BLaER1 treated with 17β-estradiol and CSF1 and Interleukin-3, amounts not matched to agents 10 nM and 100 nM (cell line): ENCODE measurements at regions not wholly inside any gene's neighbourhood (a gene's known extent, or its start where the extent isn't known, plus 50 kb on each side); places are given as distances from the start of the nearest gene placed in this dataset.

Experiments
- H3K27ac ChIP-seq, 11 experiments: shearing (Covaris generic); formaldehyde crosslinking; 2 replicates each; pipeline ENCODE4 v1.8.1; 2022
- H3K27me3 ChIP-seq, 11 experiments: shearing (Covaris generic); formaldehyde crosslinking; 2 replicates each; pipeline ENCODE4 v1.8.1; 2022
- H3K36me3 ChIP-seq, 11 experiments: shearing (Covaris generic); formaldehyde crosslinking; 2 replicates each; pipeline ENCODE4 v1.8.1; 2022
- H3K4me1 ChIP-seq, 10 experiments: shearing (Covaris generic); formaldehyde crosslinking; 2 replicates each; pipeline ENCODE4 v1.8.1; 2022
- H3K4me2 ChIP-seq, 11 experiments: shearing (Covaris generic); formaldehyde crosslinking; 2 replicates each; pipeline ENCODE4 v1.8.1; 2022
- H3K4me3 ChIP-seq, 10 experiments: shearing (Covaris generic); formaldehyde crosslinking; 2 replicates each; pipeline ENCODE4 v1.8.1; 2022
- H3K9ac ChIP-seq, 11 experiments: shearing (Covaris generic); formaldehyde crosslinking; 2 replicates each; pipeline ENCODE4 v1.8.1; 2022
- H3K9me3 ChIP-seq, 11 experiments: shearing (Covaris generic); formaldehyde crosslinking; replicated peaks in 1 of 11; 2 replicates each; pipeline ENCODE4 v1.8.1; 2022
- H4K20me1 ChIP-seq, 11 experiments: shearing (Covaris generic); formaldehyde crosslinking; 2 replicates each; pipeline ENCODE4 v1.8.1; 2022
- Cebpa-rat ChIP-seq, 11 experiments: shearing (Covaris generic); IDR thresholded peaks; 2 replicates each; pipeline ENCODE4 v1.8.1; 2022

DNA sequence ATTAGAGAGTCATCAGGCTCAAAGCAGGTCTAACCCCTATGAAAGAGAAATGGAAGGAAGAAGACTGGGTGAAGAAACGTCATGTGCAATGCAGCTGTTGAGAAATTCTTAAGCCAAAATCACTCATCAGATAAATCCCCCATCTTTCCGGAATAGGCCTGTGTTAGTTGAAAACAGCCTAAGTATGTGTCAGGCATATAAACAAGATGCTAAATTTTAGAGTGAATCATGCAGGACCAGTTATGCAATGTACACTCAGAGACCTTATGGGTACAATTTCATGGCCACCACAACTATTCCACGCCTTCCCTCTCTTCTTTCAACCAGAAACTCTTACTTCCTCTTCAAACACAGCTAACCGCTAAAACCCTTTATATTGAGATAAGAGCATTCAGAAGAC lies 717.7 kb upstream of the ATXN8OS start:
- Histone ChIP-seq H3K4me1 (peaks cover 14 to 50% (median 21%) of the 10 kb centered on the region in 10 experiments), H3K4me3 (no peak overlapping the region), H3K27ac (peak overlapping the region in 10 of 11 experiments; percentile 56 to 86 (median 74); a peak in 20 of 22 replicates), H3K27me3 (no peaks in the 10 kb centered on the region), H4K20me1 (no peaks in the 10 kb centered on the region), H3K4me2 (peak overlapping the region; percentile 32 to 68 (median 54)), H3K36me3 (no peaks in the 10 kb centered on the region), H3K9me3 (no peaks in the 10 kb centered on the region), H3K9ac (peak overlapping the region in 5 of 11 experiments; percentile 19 to 60 (median 27); a peak in 6 of 22 replicates)
- peak in 6 of 11 experiments; percentile 70 to 84 (median 78); a peak in 13 of 22 replicates for TF ChIP-seq Cebpa-rat (IDR thresholded peaks at IDR 0.05)

GRCh38 chr13:69373747-69374425 lies 733.7 kb upstream of the ATXN8OS start:
- H3K36me3 ChIP-seq = no peaks in the 10 kb centered on the region
- no peak overlapping the region for H3K27ac ChIP-seq
- no peak overlapping the region for H3K4me2 ChIP-seq
- no peak overlapping the region for H3K9ac ChIP-seq
- no peaks in the 10 kb centered on the region for H4K20me1 ChIP-seq
- H3K27me3 ChIP-seq = no peaks in the 10 kb centered on the region
- H3K4me1 ChIP-seq = no peaks in the 10 kb centered on the region
- no peak for TF ChIP-seq Cebpa-rat (IDR thresholded peaks at IDR 0.05)
- peaks cover 5 to 11% (median 7%) of the 10 kb centered on the region in 11 experiments; a peak in 13 of 22 replicates for H3K9me3 ChIP-seq
- no peak overlapping the region for H3K4me3 ChIP-seq

DNA sequence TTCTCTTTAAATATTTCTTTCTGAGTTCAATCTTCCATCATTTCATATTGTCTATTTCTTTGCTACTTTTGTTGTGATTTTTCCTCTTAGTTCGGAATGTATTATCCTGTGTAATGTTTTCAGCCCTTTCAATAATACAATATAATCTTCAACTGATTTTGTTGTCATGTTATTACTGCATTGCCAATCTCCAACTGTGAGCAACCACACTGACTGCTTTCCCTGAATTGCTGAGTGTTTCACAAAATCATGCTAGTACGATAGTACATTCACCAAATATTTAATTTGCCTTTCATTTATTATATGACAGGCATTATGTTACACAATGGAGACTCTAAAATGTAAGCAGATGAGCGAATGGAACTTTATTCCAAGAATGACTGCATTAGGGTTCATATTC lies 744.3 kb upstream of the ATXN8OS start:
- peaks cover 0 to 8% (median 0%) of the 10 kb centered on the region in 11 experiments; a peak in 2 of 22 replicates for H3K9me3 ChIP-seq
- no peaks in the 10 kb centered on the region for H3K36me3 ChIP-seq
- no peak overlapping the region for H3K9ac ChIP-seq
- H4K20me1 ChIP-seq = no peaks in the 10 kb centered on the region
- no peaks in the 10 kb centered on the region for H3K4me1 ChIP-seq
- H3K4me3 ChIP-seq = no peak overlapping the region
- no peak for TF ChIP-seq Cebpa-rat (IDR thresholded peaks at IDR 0.05)
- H3K4me2 ChIP-seq = no peak overlapping the region
- H3K27me3 ChIP-seq = no peaks in the 10 kb centered on the region
- H3K27ac ChIP-seq = no peak overlapping the region

GRCh38 chr13:69331245-69331644 lies 776.4 kb upstream of the ATXN8OS start:
- Histone ChIP-seq H3K4me3 (no peak overlapping the region), H3K27me3 (no peaks in the 10 kb centered on the region), H3K9me3 (no peaks in the 10 kb centered on the region), H3K4me2 (no peak overlapping the region), H3K27ac (no peak overlapping the region), H4K20me1 (no peaks in the 10 kb centered on the region), H3K4me1 (no peaks in the 10 kb centered on the region), H3K9ac (no peak overlapping the region), H3K36me3 (no peaks in the 10 kb centered on the region)
- no peak for TF ChIP-seq Cebpa-rat (IDR thresholded peaks at IDR 0.05)

DNA sequence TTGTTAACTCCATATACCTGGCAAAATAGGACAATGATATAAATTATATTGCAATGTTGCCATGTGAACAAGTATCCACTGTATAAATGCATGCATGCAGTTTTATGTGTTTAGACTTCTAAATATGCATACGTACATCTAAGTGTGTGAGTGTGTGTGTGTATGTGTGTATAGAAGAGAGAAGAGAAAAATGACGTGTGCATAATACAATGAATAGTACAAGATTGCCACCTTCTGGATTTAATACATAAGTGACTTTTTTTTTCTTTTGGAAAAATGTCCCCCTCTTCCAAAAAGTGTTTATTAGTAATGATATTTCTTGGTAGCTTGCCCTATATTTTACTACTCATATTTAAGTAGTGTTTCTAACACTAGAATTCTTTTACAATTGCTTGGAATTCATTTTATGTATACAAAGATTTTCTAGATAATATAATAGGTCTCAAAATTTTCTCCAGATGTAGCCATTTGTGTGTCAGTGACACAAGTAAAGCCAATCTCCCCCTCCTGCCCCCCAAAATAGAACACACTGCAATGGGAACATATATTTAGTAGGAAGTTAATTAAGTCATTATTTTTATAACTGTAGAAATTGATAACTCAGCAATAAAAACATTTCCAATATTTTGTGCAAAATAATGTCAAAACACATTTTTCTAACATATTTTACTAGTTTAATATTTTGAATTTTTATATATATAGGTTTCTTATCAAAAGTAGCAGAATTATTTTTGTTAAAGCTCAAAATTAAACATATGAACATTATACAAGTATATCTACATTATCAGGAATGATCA lies 783.3 kb upstream of the ATXN8OS start:
- H3K4me3 ChIP-seq = no peak overlapping the region
- H3K4me2 ChIP-seq = no peak overlapping the region
- H3K27ac ChIP-seq = no peak overlapping the region
- H3K9ac ChIP-seq = no peak overlapping the region
- no peaks in the 10 kb centered on the region for H4K20me1 ChIP-seq
- H3K27me3 ChIP-seq = no peaks in the 10 kb centered on the region
- H3K4me1 ChIP-seq = no peaks in the 10 kb centered on the region
- no peak for TF ChIP-seq Cebpa-rat (IDR thresholded peaks at IDR 0.05)
- no peaks in the 10 kb centered on the region for H3K36me3 ChIP-seq
- H3K9me3 ChIP-seq = no peaks in the 10 kb centered on the region

- Histone ChIP-seq H3K4me3 (no peak overlapping the region), H3K9me3 (no peaks in the 10 kb centered on the region), H3K36me3 (no peaks in the 10 kb centered on the region), H3K4me2 (no peak overlapping the region), H3K27me3 (no peaks in the 10 kb centered on the region), H3K9ac (no peak overlapping the region), H3K27ac (no peak overlapping the region), H4K20me1 (no peaks in the 10 kb centered on the region), H3K4me1 (no peaks in the 10 kb centered on the region; a peak in 1 of 20 replicates)
- no peak for TF ChIP-seq Cebpa-rat (IDR thresholded peaks at IDR 0.05)
Measured at GRCh38 chr13:69319656-69320055, 788.0 kb upstream of the ATXN8OS start.

GRCh38 chr13:69315039-69315438 lies 792.6 kb upstream of the ATXN8OS start:
- Histone ChIP-seq H3K9me3 (no peaks in the 10 kb centered on the region), H3K36me3 (no peaks in the 10 kb centered on the region), H3K27ac (no peak overlapping the region), H3K4me1 (no peaks in the 10 kb centered on the region; a peak in 1 of 20 replicates), H3K4me2 (no peak overlapping the region), H4K20me1 (no peaks in the 10 kb centered on the region), H3K4me3 (no peak overlapping the region), H3K9ac (no peak overlapping the region), H3K27me3 (no peaks in the 10 kb centered on the region)
- TF ChIP-seq Cebpa-rat (IDR thresholded peaks at IDR 0.05) = no peak

DNA sequence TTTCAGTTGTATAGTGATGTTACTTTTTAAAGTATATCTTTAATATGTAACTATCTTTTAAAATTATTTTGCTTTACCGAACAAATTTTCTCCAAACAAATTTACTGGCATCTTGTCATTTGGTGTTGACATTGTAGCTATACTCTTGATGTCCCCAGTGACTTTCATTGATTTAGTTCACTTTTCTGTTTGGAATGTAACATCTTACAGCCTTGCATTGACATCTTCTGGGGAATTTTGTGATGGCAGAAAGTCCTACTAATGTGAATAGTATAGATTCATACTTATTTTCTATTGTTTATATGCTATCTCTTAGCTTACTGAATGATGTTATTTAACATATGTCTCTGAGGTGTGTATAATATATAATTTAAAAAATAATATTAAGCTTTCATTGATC lies 800.9 kb upstream of the ATXN8OS start:
- Histone ChIP-seq H3K9me3 (no peaks in the 10 kb centered on the region), H3K9ac (no peak overlapping the region), H3K4me2 (no peak overlapping the region), H3K4me1 (no peaks in the 10 kb centered on the region), H3K4me3 (no peak overlapping the region), H4K20me1 (no peaks in the 10 kb centered on the region), H3K36me3 (no peaks in the 10 kb centered on the region), H3K27ac (no peak overlapping the region), H3K27me3 (no peaks in the 10 kb centered on the region)
- TF ChIP-seq Cebpa-rat (IDR thresholded peaks at IDR 0.05) = no peak

DNA sequence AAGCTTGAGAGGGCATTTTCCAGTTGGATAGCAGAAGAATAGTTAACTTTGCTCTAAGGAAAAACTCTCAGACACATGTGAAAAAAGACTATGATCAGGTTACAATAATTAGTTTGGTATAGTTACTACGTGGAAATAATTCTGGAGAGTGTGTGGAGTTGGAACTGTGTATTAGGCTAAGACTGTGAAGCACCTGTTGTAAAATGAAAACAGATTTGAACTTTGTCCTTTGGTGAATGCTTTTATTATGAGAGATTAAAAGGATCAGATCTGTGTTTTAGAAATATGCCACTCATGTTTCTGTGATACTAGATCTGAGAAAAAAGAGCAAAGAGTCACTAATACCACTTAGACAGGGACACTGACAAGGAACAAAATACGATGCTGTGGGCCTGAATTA lies 807.5 kb upstream of the ATXN8OS start:
- no peak for TF ChIP-seq Cebpa-rat (IDR thresholded peaks at IDR 0.05)
- H3K4me2 ChIP-seq = no peak overlapping the region
- H3K27me3 ChIP-seq = no peaks in the 10 kb centered on the region
- H3K27ac ChIP-seq = no peak overlapping the region
- no peak overlapping the region for H3K9ac ChIP-seq
- no peak overlapping the region for H3K4me3 ChIP-seq
- no peaks in the 10 kb centered on the region for H4K20me1 ChIP-seq
- no peaks in the 10 kb centered on the region for H3K9me3 ChIP-seq
- H3K4me1 ChIP-seq = no peaks in the 10 kb centered on the region
- no peaks in the 10 kb centered on the region for H3K36me3 ChIP-seq
